ENCODE measurements at regions not wholly inside any gene's neighbourhood (a gene's known extent, or its start where the extent isn't known, plus 50 kb on each side); places are given as distances from the start of the nearest gene placed in this dataset.

DNA sequence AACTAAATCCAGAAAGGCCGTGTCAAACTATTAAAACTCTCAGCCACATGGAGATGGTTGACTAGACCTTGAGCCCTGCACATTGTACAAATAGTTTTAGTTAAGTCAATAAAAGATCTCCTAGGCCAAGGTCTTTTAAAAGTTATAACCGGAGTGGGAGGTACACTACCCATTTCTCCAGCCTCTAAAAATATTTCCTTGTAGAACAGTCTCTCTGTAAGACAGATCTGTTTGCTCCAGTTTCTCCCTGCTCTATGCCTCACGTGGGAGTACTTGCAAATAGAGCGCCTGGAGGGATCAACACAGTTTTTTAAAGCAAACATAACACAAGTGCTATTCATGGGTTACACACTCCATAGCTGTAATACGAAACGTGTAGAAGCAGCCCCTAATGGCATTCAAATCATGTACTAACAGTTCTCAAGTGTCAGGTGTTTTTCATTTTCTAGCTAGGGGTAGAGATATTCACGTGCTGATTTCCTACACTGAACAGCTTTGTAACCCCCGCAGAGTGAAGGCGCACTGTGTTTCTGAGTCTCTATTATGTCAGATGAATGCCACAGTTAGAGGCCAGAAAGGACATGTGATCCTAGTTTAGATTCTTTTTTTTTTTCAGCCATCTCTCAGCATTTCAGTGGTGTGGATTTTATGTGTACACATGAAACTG, 703.4 kb upstream of the GRAMD2B start:
- H3K4me3 ChIP-seq (ENCODE audit: low read depth, poor library complexity, severe bottlenecking) = no peak overlapping the region
- TF ChIP-seq, protein P1, sequence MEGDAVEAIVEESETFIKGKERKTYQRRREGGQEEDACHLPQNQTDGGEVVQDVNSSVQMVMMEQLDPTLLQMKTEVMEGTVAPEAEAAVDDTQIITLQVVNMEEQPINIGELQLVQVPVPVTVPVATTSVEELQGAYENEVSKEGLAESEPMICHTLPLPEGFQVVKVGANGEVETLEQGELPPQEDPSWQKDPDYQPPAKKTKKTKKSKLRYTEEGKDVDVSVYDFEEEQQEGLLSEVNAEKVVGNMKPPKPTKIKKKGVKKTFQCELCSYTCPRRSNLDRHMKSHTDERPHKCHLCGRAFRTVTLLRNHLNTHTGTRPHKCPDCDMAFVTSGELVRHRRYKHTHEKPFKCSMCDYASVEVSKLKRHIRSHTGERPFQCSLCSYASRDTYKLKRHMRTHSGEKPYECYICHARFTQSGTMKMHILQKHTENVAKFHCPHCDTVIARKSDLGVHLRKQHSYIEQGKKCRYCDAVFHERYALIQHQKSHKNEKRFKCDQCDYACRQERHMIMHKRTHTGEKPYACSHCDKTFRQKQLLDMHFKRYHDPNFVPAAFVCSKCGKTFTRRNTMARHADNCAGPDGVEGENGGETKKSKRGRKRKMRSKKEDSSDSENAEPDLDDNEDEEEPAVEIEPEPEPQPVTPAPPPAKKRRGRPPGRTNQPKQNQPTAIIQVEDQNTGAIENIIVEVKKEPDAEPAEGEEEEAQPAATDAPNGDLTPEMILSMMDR (IDR thresholded peaks at IDR 0.05) = no peak
- TF ChIP-seq POLR2A (IDR thresholded peaks at IDR 0.05) = no peak
- 48 to 61% methylated on average over 9 of the region's 9 CpGs for WGBS, 2 donors
- DNase-seq (ENCODE audit: low spot score in 2 of 2) = no peak
- intact Hi-C loops (cut with DNase I; ENCODE audit: low total_unique reads) = no loop called here

DNA sequence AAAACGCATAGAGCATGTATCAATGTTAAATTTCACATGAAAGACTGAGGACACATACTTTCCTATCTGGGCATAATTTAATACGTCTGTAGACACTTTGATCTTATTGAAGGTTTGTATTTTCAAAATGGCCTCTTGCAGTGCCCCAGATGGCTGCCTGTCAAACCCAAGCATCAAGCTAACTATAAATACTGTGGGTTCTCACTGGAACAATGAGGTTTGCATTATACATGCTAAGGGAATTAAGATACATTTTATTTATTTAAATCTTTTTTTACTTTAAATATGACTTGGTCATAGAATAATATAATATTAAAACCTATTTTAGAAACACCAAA, 702.9 kb upstream of the GRAMD2B start:
- no peak overlapping the region for H3K4me3 ChIP-seq (ENCODE audit: low read depth, poor library complexity, severe bottlenecking)
- WGBS, 2 donors = 64 to 77% methylated on average over 2 of the region's 2 CpGs
- no peak for DNase-seq (ENCODE audit: low spot score in 2 of 2)
- TF ChIP-seq, protein P1 (IDR thresholded peaks at IDR 0.05) = no peak
- TF ChIP-seq POLR2A (IDR thresholded peaks at IDR 0.05) = no peak
- intact Hi-C loops (cut with DNase I; ENCODE audit: low total_unique reads) = no loop called here

DNA sequence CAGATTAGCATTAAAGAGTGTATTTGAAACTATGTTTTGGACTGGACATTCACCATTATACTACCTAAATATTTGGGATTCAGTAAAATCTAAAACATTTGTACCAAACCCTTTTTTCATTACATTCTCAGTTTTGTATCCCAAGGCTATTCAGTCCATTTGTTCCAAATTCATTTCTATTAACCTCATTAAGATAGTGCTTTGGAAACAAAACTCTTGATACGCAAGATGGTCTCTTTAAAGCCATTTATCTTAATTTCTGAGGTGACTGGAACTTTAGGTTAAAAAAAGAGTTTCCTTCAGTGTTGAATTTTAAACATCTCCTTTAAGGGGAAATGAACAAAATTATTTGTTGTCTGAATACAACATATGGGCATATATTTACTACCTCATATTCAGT, 702.5 kb upstream of the GRAMD2B start:
- no peak for DNase-seq (ENCODE audit: low spot score in 2 of 2)
- 96 to 98% methylated on average over 1 of the region's 1 CpG for WGBS, 2 donors
- no peak overlapping the region for H3K4me3 ChIP-seq (ENCODE audit: low read depth, poor library complexity, severe bottlenecking)
- TF ChIP-seq, protein P1 (IDR thresholded peaks at IDR 0.05) = no peak
- no peak for TF ChIP-seq POLR2A (IDR thresholded peaks at IDR 0.05)
- intact Hi-C loops (cut with DNase I; ENCODE audit: low total_unique reads) = no loop called here

DNA sequence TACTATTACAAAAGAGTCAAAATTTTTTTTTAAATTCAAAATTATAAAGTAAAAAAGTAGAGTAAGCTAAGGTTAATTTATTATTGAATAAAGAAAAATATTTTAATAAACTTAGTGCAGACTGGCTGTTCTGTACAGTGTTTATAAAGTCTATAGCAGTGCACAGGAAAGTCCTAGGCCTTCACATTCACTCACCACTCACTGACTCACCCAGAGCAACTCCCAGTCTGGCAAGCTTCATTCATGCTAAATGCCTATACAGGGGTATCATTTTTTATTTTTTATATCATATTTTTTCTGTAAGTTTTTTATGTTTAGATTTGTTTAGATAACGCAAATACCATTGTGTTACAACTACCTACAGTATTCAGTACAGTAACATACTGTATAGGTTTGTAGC, 700.7 kb upstream of the GRAMD2B start:
- intact Hi-C loops (cut with DNase I; ENCODE audit: low total_unique reads) = no loop called here
- TF ChIP-seq, protein P1 (IDR thresholded peaks at IDR 0.05) = no peak
- TF ChIP-seq POLR2A (IDR thresholded peaks at IDR 0.05) = no peak
- no peak overlapping the region for H3K4me3 ChIP-seq (ENCODE audit: low read depth, poor library complexity, severe bottlenecking)
- WGBS, 2 donors = 89 to 93% methylated on average over 1 of the region's 1 CpG
- DNase-seq (ENCODE audit: low spot score in 2 of 2) = no peak

DNA sequence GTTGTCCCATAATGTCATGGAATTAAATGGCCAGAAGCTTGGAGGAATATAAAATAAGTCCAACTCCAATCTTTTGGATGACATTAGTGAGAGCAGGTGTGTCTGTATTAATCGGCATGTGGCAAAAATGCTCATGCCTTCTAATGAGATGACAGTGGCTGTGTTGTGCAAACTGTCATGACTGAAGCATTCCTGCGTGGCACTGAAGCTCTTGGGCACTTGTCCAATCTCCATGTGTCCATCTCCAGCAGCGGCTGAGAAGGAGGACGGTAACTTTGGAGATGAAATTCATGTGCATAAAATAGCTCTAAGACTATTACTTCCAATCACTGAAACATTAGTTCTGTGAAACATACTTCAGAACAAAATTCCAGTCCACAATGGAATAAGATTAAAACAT, 697.5 kb upstream of the GRAMD2B start:
- TF ChIP-seq, protein P1 (IDR thresholded peaks at IDR 0.05) = no peak
- no peak for TF ChIP-seq POLR2A (IDR thresholded peaks at IDR 0.05)
- intact Hi-C loops (cut with DNase I; ENCODE audit: low total_unique reads) = no loop called here
- no peak overlapping the region for H3K4me3 ChIP-seq (ENCODE audit: low read depth, poor library complexity, severe bottlenecking)
- 60 to 72% methylated on average over 4 of the region's 4 CpGs for WGBS, 2 donors
- no peak for DNase-seq (ENCODE audit: low spot score in 2 of 2)

DNA sequence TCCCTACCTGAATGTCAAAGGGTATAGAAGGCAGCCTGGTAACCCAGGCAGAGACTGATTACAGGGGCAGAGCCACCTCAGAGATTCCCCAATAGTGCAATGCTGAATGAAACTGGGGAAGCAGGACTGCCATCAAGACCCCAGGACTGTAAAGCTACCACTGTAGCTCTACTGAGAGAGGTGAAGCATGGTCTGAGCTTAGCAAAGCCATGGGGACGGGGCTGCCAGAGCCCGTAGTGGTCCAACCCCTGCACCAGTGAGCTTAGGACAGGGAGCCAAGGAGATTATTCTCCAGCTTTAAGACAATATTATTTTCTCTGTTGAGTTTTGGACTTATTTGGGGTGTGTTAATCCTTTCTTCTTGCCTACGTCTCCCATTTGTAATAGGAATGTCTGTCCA, 679.3 kb upstream of the GRAMD2B start:
- 91 to 98% methylated on average over 3 of the region's 3 CpGs for WGBS, 2 donors
- intact Hi-C loops (cut with DNase I; ENCODE audit: low total_unique reads) = no loop called here
- no peak for DNase-seq (ENCODE audit: low spot score in 2 of 2)
- H3K4me3 ChIP-seq (ENCODE audit: low read depth, poor library complexity, severe bottlenecking) = no peak overlapping the region
- TF ChIP-seq, protein P1 (IDR thresholded peaks at IDR 0.05) = no peak
- TF ChIP-seq POLR2A (IDR thresholded peaks at IDR 0.05) = no peak

Measured in lower leg skin (tissue), 4 donors.